Activated CD4-positive, alpha-beta T cell treated with anti-CD3 and anti-CD28 coated beads, Interleukin-2, amount 10 ng/mL, durations not matched to agents 7 days and 5 days (primary cell): ENCODE measurements at regions not wholly inside any gene's neighbourhood (a gene's known extent, or its start where the extent isn't known, plus 50 kb on each side); places are given as distances from the start of the nearest gene placed in this dataset.
A peak's percentile ranks its signal among the peaks of the same experiment; 100 is the strongest.

ENCODE experiments used
- CTCF ChIA-PET: fragments of 350-600 bp; sonication (Branson Sonifier 250); formaldehyde crosslinking; loops from one replicate; lab custom pipeline; 2021; ENCODE audit warnings: antibody characterized with exemption; lab: Charles Lee
- POLR2A ChIA-PET: fragments of 350-600 bp; sonication (Branson Sonifier 250); formaldehyde crosslinking; loops from one replicate; lab custom pipeline; 2021; ENCODE audit warnings: antibody characterized with exemption; lab: Charles Lee
- DNase-seq: peaks from one replicate; pipeline ENCODE4 v3.0.0-alpha.2; 2020
- H3K27ac Mint-ChIP-seq: one replicate; pipeline ENCODE4 v1.8.0; 2021; ENCODE audit warnings: mild to moderate bottlenecking, moderate library complexity, mixed read lengths
- H3K27me3 Mint-ChIP-seq: one replicate; pipeline ENCODE4 v1.8.0; 2021; ENCODE audit warnings: mixed read lengths
- H3K36me3 Mint-ChIP-seq: one replicate; pipeline ENCODE4 v1.8.0; 2021; ENCODE audit warnings: low read depth, mixed read lengths
- H3K4me1 Mint-ChIP-seq: one replicate; pipeline ENCODE4 v1.8.0; 2021; ENCODE audit warnings: mixed read lengths
- H3K4me3 Mint-ChIP-seq: one replicate; pipeline ENCODE4 v1.8.0; 2021; ENCODE audit warnings: mild to moderate bottlenecking, moderate library complexity, mixed read lengths
- H3K9me3 Mint-ChIP-seq: one replicate; pipeline ENCODE4 v1.8.0; 2021; ENCODE audit warnings: mixed read lengths

DNA sequence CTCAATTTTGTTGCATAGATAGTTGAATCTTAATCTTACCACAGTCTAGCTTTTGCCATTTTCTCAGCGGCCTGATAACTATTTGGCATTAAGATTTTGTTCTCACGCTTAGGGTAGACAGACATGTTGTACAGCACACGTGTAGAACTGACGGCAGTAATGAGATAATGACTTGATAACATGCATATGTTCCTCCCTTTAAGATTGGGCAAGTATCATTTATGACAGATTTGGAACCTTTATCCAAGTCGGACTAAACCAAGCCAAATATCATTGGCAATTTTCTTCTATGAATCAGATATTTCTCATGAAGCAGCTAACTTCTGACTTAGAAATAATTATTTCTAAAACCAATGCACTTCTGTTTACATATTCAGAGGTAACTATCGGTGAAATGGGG lies 205.5 kb downstream of the NDFIP2 start:
- H3K36me3 Mint-ChIP-seq: no peaks in the 10 kb centered on the region
- no peaks in the 10 kb centered on the region for H3K27me3 Mint-ChIP-seq
- no peaks in the 10 kb centered on the region for H3K4me1 Mint-ChIP-seq
- no peak overlapping the region for H3K27ac Mint-ChIP-seq
- no peaks in the 10 kb centered on the region for H3K9me3 Mint-ChIP-seq
- H3K4me3 Mint-ChIP-seq: no peak overlapping the region
- CTCF ChIA-PET: no interaction called here
- DNase-seq: no peak
- POLR2A ChIA-PET: no interaction called here

DNA sequence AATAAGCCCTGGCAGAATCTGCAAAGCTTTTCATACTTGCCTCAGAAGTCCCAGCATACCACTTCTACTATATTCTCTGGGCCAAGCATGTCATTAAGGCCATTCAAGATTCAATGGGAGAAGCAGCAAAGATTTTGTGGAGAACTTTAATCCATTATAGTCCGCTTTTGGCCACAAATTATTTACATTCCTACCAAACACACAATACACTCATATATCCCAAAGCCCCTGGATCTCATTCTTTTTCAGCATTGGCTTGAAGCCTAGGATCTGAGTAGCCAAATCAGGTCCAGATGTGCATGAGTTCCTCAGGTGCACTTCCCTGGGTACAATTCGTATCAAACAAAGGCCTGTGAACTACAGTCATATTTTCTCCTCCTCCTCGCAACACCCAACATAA lies 203.4 kb downstream of the NDFIP2 start:
- no peaks in the 10 kb centered on the region for H3K4me1 Mint-ChIP-seq
- no peaks in the 10 kb centered on the region for H3K36me3 Mint-ChIP-seq
- H3K27me3 Mint-ChIP-seq: peaks cover under 1% of the 10 kb centered on the region
- H3K4me3 Mint-ChIP-seq: no peak overlapping the region
- CTCF ChIA-PET: no interaction called here
- no peak overlapping the region for H3K27ac Mint-ChIP-seq
- POLR2A ChIA-PET: no interaction called here
- H3K9me3 Mint-ChIP-seq: no peaks in the 10 kb centered on the region
- no peak for DNase-seq

DNA sequence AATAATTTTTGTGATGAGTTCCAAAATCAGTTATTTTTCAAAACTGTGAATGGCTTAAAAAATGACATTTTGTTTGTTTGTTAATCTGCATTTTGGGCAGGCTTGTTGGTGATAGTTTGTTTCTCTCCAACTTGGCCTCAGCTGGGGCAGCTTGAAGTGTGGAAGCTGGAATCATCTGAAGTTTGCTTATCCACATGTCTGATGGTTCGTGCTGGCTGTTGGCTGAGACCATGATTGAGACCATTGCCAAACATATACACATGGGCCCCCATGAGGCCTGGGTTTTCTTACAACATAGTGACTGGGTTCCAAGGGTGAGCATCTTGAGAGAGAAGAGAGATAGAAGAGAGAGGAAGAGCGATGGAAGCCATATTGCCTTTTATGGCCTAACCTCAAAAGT lies 201.2 kb downstream of the NDFIP2 start:
- CTCF ChIA-PET: no interaction called here
- H3K27me3 Mint-ChIP-seq: peaks cover 2% of the 10 kb centered on the region
- POLR2A ChIA-PET: no interaction called here
- H3K27ac Mint-ChIP-seq: no peak overlapping the region
- H3K36me3 Mint-ChIP-seq: no peaks in the 10 kb centered on the region
- H3K9me3 Mint-ChIP-seq: no peaks in the 10 kb centered on the region
- H3K4me3 Mint-ChIP-seq: no peak overlapping the region
- no peaks in the 10 kb centered on the region for H3K4me1 Mint-ChIP-seq
- DNase-seq: no peak

GRCh38 chr13:79681069-79681468 lies 200.1 kb downstream of the NDFIP2 start:
- H3K36me3 Mint-ChIP-seq: no peaks in the 10 kb centered on the region
- H3K4me3 Mint-ChIP-seq: no peak overlapping the region
- POLR2A ChIA-PET: no interaction called here
- H3K27ac Mint-ChIP-seq: no peak overlapping the region
- H3K4me1 Mint-ChIP-seq: no peaks in the 10 kb centered on the region
- CTCF ChIA-PET: no interaction called here
- no peak for DNase-seq
- H3K27me3 Mint-ChIP-seq: peaks cover 5% of the 10 kb centered on the region
- no peaks in the 10 kb centered on the region for H3K9me3 Mint-ChIP-seq

- Mint-ChIP-seq H3K4me3 (no peak overlapping the region), H3K4me1 (no peaks in the 10 kb centered on the region), H3K9me3 (no peaks in the 10 kb centered on the region), H3K27ac (no peak overlapping the region), H3K27me3 (peaks cover 5% of the 10 kb centered on the region), H3K36me3 (no peaks in the 10 kb centered on the region)
- ChIA-PET CTCF (no interaction called here), POLR2A (no interaction called here)
- DNase-seq: no peak
These were observed 199.5 kb downstream of the NDFIP2 start for GRCh38 chr13:79680485-79680884.

GRCh38 chr13:79679334-79679733 lies 198.4 kb downstream of the NDFIP2 start:
- no peak overlapping the region for H3K27ac Mint-ChIP-seq
- DNase-seq: peak; percentile 47
- CTCF ChIA-PET: interaction anchor here (0.6 kb wide), 1 partner anchor 649 kb away, joined by 3 read pairs; no protein-coding TSS in a partner anchor

DNA sequence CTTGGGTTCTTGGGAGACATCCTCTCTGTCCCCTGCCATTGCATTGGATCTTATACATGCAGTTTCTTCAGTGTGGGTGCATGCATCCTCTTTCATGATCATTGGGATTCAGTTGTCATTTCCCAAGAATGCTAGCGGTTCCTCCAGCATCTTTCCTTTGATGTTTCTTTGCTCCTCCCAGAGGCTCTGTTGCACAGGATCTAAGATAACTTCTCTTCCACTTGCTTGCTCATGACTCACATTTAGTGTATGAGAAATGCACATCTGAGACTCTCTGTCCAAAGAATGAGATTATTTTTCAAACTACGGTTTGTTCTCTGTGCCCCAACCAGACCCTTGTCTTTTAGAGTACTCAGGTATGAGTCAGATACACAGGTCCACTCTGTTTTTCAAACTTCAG lies 197.1 kb downstream of the NDFIP2 start:
- no peaks in the 10 kb centered on the region for H3K9me3 Mint-ChIP-seq
- ChIA-PET POLR2A (no interaction called here), CTCF (no interaction called here)
- H3K4me3 Mint-ChIP-seq: no peak overlapping the region
- DNase-seq: no peak
- H3K27me3 Mint-ChIP-seq: peaks cover 5% of the 10 kb centered on the region
- no peaks in the 10 kb centered on the region for H3K36me3 Mint-ChIP-seq
- no peaks in the 10 kb centered on the region for H3K4me1 Mint-ChIP-seq
- H3K27ac Mint-ChIP-seq: no peak overlapping the region

More at GRCh38 chr13:79679334-79679733, 198.4 kb downstream of the NDFIP2 start:
- no peak overlapping the region for H3K4me3 Mint-ChIP-seq
- POLR2A ChIA-PET: no interaction called here
- no peaks in the 10 kb centered on the region for H3K9me3 Mint-ChIP-seq
- no peaks in the 10 kb centered on the region for H3K36me3 Mint-ChIP-seq
- H3K4me1 Mint-ChIP-seq: no peaks in the 10 kb centered on the region
- peaks cover 5% of the 10 kb centered on the region for H3K27me3 Mint-ChIP-seq

DNA sequence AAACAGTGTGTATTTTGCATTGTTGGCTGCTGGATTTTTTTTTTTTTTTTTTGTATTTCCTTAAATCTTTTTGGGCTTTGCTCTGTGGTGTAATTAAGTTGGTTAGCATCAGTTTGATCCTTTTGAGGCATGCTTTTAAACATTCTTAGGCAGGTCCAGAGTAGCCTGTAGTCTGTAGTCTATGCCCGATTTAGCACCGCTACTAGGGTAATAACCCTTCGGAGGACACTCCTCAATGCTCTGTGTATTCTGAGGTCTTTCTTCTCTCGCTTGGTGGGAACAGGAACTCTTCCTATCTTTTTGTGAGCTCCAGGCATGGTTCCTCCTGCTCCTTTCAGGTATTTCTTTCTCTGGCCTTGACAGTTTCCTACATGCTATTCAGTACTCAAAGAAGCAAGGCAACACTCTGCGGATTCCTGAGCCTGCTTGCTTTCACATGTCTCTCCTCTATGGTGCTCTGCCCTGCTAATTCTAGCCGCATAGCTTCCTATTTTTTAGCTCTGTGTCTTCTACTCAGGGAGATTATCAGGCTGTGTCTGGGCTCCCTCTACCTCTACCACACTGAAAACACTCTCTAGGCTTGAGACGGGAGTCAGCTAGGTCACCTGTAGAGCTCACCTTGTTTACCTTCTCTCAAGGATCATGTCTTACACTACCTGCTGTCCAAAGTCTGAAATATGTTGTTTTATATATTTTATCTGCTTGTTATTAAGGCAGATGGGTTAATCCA lies 195.1 kb downstream of the NDFIP2 start:
- H3K27me3 Mint-ChIP-seq: peaks cover 5% of the 10 kb centered on the region
- CTCF ChIA-PET: interaction anchor here (0.6 kb wide), 2 partner anchors 9 to 1034 kb away, joined by 3 read pairs; no protein-coding TSS in a partner anchor
- no peaks in the 10 kb centered on the region for H3K9me3 Mint-ChIP-seq
- H3K27ac Mint-ChIP-seq: no peak overlapping the region
- DNase-seq: no peak
- no peaks in the 10 kb centered on the region for H3K4me1 Mint-ChIP-seq
- H3K36me3 Mint-ChIP-seq: no peaks in the 10 kb centered on the region
- POLR2A ChIA-PET: no interaction called here
- H3K4me3 Mint-ChIP-seq: no peak overlapping the region

DNA sequence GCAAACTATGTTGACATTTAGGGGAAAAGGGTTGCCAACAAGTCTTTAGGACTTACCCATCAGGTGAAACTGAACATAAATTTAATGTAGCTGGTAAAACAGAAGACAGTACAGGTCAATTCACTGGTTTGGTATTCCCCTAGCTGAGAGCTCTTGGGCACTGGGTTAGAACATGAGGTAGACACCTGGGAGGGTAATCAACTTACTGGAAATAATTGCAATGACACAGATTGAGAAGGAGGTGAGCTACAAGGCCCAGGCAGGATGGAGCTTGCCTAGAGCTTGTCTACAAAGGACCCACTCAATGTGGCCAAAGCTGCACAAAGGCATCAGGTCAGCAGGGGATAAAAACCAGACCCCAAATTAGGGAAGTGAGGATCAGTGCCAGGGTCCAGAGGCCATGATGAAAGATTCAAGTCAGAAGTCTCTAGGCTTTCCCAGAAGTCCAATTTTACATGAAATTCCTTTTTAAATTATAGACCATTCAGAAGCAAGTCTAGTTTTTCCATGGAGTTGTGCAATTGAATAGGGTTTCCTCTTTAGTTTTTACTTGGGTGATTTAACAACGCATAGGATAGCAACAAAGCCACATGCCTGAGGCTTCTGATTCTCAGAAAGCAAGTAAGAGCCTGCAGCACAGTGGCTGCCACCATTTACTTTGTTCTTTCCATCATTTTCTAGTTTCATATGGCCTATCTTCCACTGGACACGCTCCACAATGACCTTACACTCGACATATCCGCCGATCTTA lies 194.0 kb downstream of the NDFIP2 start:
- Mint-ChIP-seq H3K4me1 (no peaks in the 10 kb centered on the region), H3K27ac (no peak overlapping the region), H3K4me3 (no peak overlapping the region), H3K36me3 (no peaks in the 10 kb centered on the region), H3K27me3 (peaks cover 5% of the 10 kb centered on the region), H3K9me3 (no peaks in the 10 kb centered on the region)
- CTCF ChIA-PET: interaction anchor here (0.6 kb wide), 1 partner anchor 1035 kb away, joined by 3 read pairs; no protein-coding TSS in a partner anchor
- DNase-seq: no peak
- POLR2A ChIA-PET: no interaction called here

- ChIA-PET POLR2A (no interaction called here), CTCF (no interaction called here)
- H3K36me3 Mint-ChIP-seq: no peaks in the 10 kb centered on the region
- no peak overlapping the region for H3K27ac Mint-ChIP-seq
- no peak overlapping the region for H3K4me3 Mint-ChIP-seq
- H3K27me3 Mint-ChIP-seq: peaks cover 4% of the 10 kb centered on the region
- no peaks in the 10 kb centered on the region for H3K9me3 Mint-ChIP-seq
- no peak for DNase-seq
- no peaks in the 10 kb centered on the region for H3K4me1 Mint-ChIP-seq
These were observed 193.0 kb downstream of the NDFIP2 start for GRCh38 chr13:79673993-79674377.

- no peak overlapping the region for H3K27ac Mint-ChIP-seq
- DNase-seq: no peak
- ChIA-PET CTCF (no interaction called here), POLR2A (no interaction called here)
- no peaks in the 10 kb centered on the region for H3K4me1 Mint-ChIP-seq
- peaks cover 4% of the 10 kb centered on the region for H3K27me3 Mint-ChIP-seq
- no peaks in the 10 kb centered on the region for H3K36me3 Mint-ChIP-seq
- no peaks in the 10 kb centered on the region for H3K9me3 Mint-ChIP-seq
- no peak overlapping the region for H3K4me3 Mint-ChIP-seq
These were observed 192.5 kb downstream of the NDFIP2 start for GRCh38 chr13:79673310-79673992.

GRCh38 chr13:79671420-79671819 lies 190.5 kb downstream of the NDFIP2 start:
- no peak overlapping the region for H3K27ac Mint-ChIP-seq
- H3K36me3 Mint-ChIP-seq: no peaks in the 10 kb centered on the region
- DNase-seq: no peak
- H3K4me1 Mint-ChIP-seq: no peaks in the 10 kb centered on the region
- no peaks in the 10 kb centered on the region for H3K9me3 Mint-ChIP-seq
- H3K4me3 Mint-ChIP-seq: no peak overlapping the region
- POLR2A ChIA-PET: no interaction called here
- H3K27me3 Mint-ChIP-seq: peaks cover 4% of the 10 kb centered on the region
- CTCF ChIA-PET: no interaction called here

DNA sequence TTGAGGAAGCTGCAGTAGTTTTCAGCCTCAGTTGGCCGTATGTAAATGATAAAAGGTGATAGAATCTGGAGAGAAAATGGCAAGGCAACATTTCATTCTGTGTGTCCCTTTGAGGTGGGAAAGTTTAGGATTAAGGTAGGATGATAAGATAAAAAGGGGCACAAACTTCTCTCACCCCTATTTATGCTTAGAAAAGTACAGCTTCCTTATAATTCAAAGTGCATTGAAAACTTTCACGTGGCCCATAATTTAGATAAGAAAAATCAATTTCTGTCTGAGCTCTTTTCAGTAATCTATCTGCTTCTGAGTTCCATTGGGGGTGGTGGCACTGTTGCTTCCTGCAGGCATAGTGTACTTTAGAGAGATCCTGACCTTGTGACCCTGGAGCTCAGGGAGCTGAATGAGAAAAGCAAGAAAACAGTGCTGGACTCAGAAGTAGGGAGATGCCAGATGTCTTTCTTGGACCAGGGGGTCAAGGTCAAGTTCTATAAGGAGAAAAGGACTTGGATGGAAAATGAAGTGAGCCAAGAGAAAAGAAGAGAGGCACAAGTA lies 187.3 kb downstream of the NDFIP2 start:
- CTCF ChIA-PET: no interaction called here
- DNase-seq: no peak
- POLR2A ChIA-PET: no interaction called here

More for the DNA sequence above, 187.3 kb downstream of the NDFIP2 start:
- no peaks in the 10 kb centered on the region for H3K36me3 Mint-ChIP-seq
- H3K4me1 Mint-ChIP-seq: no peaks in the 10 kb centered on the region
- no peak overlapping the region for H3K4me3 Mint-ChIP-seq
- H3K27me3 Mint-ChIP-seq: no peaks in the 10 kb centered on the region
- H3K27ac Mint-ChIP-seq: no peak overlapping the region
- no peaks in the 10 kb centered on the region for H3K9me3 Mint-ChIP-seq
